Karpas-422 (cell line): ENCODE measurements at regions not wholly inside any gene's neighbourhood (a gene's known extent, or its start where the extent isn't known, plus 50 kb on each side); places are given as distances from the start of the nearest gene placed in this dataset.

ENCODE experiments used
- DNase-seq: peaks from one replicate; pipeline ENCODE4 v3.0.0-alpha.2; 2015
- H2AFZ ChIP-seq: fragments of 200-600 bp; sonication (generic); 2 replicates; pipeline ENCODE4 v1.6.1; 2014; ENCODE audit warnings: antibody characterized with exemption, low read length, mixed read lengths
- H3K27ac ChIP-seq: fragments of 200-600 bp; sonication (generic); 2 replicates; pipeline ENCODE4 v1.5.1; 2014; ENCODE audit warnings: mild to moderate bottlenecking, low read length, moderate library complexity
- H3K27me3 ChIP-seq: fragments of 200-600 bp; sonication (generic); 2 replicates; pipeline ENCODE4 v1.6.1; 2014; ENCODE audit warnings: low read length, mixed read lengths
- H3K36me3 ChIP-seq: fragments of 200-600 bp; sonication (generic); 2 replicates; pipeline ENCODE4 v1.6.1; 2014; ENCODE audit warnings: low read length, mixed read lengths; ENCODE audit not compliant: insufficient read depth
- H3K4me1 ChIP-seq: fragments of 200-600 bp; sonication (generic); 2 replicates; pipeline ENCODE4 v1.6.1; 2014; ENCODE audit warnings: mild to moderate bottlenecking, low read length, mixed read lengths
- H3K4me2 ChIP-seq: fragments of 200-600 bp; sonication (generic); 2 replicates; pipeline ENCODE4 v1.6.1; 2014; ENCODE audit warnings: low read length, low read depth, mild to moderate bottlenecking; ENCODE audit not compliant: poor library complexity, severe bottlenecking
- H3K4me3 ChIP-seq: fragments of 200-600 bp; sonication (generic); 2 replicates; pipeline ENCODE4 v1.5.1; 2014; ENCODE audit warnings: mild to moderate bottlenecking, antibody characterized with exemption, low read length, mixed read lengths
- H3K79me2 ChIP-seq: fragments of 200-600 bp; sonication (generic); 2 replicates; pipeline ENCODE4 v1.6.1; 2014; ENCODE audit warnings: mild to moderate bottlenecking, low read length, mixed read lengths
- H3K9ac ChIP-seq: fragments of 200-600 bp; sonication (generic); 2 replicates; pipeline ENCODE4 v1.6.0; 2014; ENCODE audit warnings: low read length
- H3K9me2 ChIP-seq: fragments of 200-600 bp; sonication (generic), shearing (Covaris generic); replicated peaks from 2 replicates; pipeline ENCODE4 v1.6.0; 2014; ENCODE audit warnings: mild to moderate bottlenecking, low read length, moderate library complexity; ENCODE audit not compliant: insufficient read depth
- H3K9me3 ChIP-seq: fragments of 300-700, 200-600 bp; sonication (generic); 2 replicates; pipeline ENCODE4 v1.6.1; 2014; ENCODE audit warnings: low read length, mixed read lengths
- H4K20me1 ChIP-seq: fragments of 200-600 bp; sonication (generic); 2 replicates; pipeline ENCODE4 v1.6.1; 2014; ENCODE audit warnings: mild to moderate bottlenecking, antibody characterized with exemption, low read length, low read depth; ENCODE audit not compliant: insufficient read depth

GRCh38 chr1:98369463-98369862, 292.1 kb upstream of the SNX7 start:
- H3K9me3 ChIP-seq, result no peaks in the 10 kb centered on the region
- no peaks in the 10 kb centered on the region for H3K4me1 ChIP-seq
- DNase-seq, result no peak
- no peak overlapping the region for H3K4me2 ChIP-seq
- no peaks in the 10 kb centered on the region for H3K27me3 ChIP-seq
- no peaks in the 10 kb centered on the region for H4K20me1 ChIP-seq
- no peak overlapping the region for H3K9ac ChIP-seq
- H3K27ac ChIP-seq, result no peak overlapping the region
- no peak overlapping the region for H3K4me3 ChIP-seq
- no peaks in the 10 kb centered on the region for H3K79me2 ChIP-seq
- no peak overlapping the region for H2AFZ ChIP-seq
- H3K36me3 ChIP-seq, result no peaks in the 10 kb centered on the region
- H3K9me2 ChIP-seq, result no peaks in the 10 kb centered on the region

GRCh38 chr1:98368995-98369394, 292.5 kb upstream of the SNX7 start:
- Histone ChIP-seq H3K79me2 (no peaks in the 10 kb centered on the region), H3K4me3 (no peak overlapping the region), H3K27ac (no peak overlapping the region), H2AFZ (no peak overlapping the region), H3K4me2 (no peak overlapping the region), H3K9me2 (no peaks in the 10 kb centered on the region), H3K9me3 (no peaks in the 10 kb centered on the region), H3K4me1 (no peaks in the 10 kb centered on the region), H3K36me3 (no peaks in the 10 kb centered on the region), H3K27me3 (no peaks in the 10 kb centered on the region), H3K9ac (no peak overlapping the region), H4K20me1 (no peaks in the 10 kb centered on the region)
- no peak for DNase-seq

GRCh38 chr1:98367426-98367825, 294.1 kb upstream of the SNX7 start:
- Histone ChIP-seq H3K27ac (no peak overlapping the region), H3K9me3 (no peaks in the 10 kb centered on the region), H3K4me2 (no peak overlapping the region), H3K27me3 (no peaks in the 10 kb centered on the region), H3K36me3 (no peaks in the 10 kb centered on the region), H3K4me3 (no peak overlapping the region), H3K9ac (no peak overlapping the region), H4K20me1 (no peaks in the 10 kb centered on the region), H3K79me2 (no peaks in the 10 kb centered on the region), H3K4me1 (no peaks in the 10 kb centered on the region), H3K9me2 (no peaks in the 10 kb centered on the region), H2AFZ (no peak overlapping the region)
- DNase-seq, result no peak

- Histone ChIP-seq H3K79me2 (no peaks in the 10 kb centered on the region), H3K27ac (no peak overlapping the region), H4K20me1 (no peaks in the 10 kb centered on the region), H3K4me2 (no peak overlapping the region), H3K9ac (no peak overlapping the region), H3K4me3 (no peak overlapping the region), H3K9me2 (no peaks in the 10 kb centered on the region), H2AFZ (no peak overlapping the region), H3K9me3 (no peaks in the 10 kb centered on the region), H3K4me1 (no peaks in the 10 kb centered on the region), H3K27me3 (no peaks in the 10 kb centered on the region), H3K36me3 (no peaks in the 10 kb centered on the region)
- no peak for DNase-seq
Observed at GRCh38 chr1:98366343-98366742, 295.2 kb upstream of the SNX7 start.

- Histone ChIP-seq H2AFZ (no peak overlapping the region), H3K9ac (no peak overlapping the region), H4K20me1 (no peaks in the 10 kb centered on the region), H3K9me2 (no peaks in the 10 kb centered on the region), H3K9me3 (no peaks in the 10 kb centered on the region), H3K4me3 (no peak overlapping the region), H3K36me3 (no peaks in the 10 kb centered on the region), H3K27ac (no peak overlapping the region), H3K79me2 (no peaks in the 10 kb centered on the region), H3K27me3 (no peaks in the 10 kb centered on the region), H3K4me2 (no peak overlapping the region), H3K4me1 (no peaks in the 10 kb centered on the region)
- DNase-seq, result no peak
Observed at GRCh38 chr1:98364544-98364943, 297.0 kb upstream of the SNX7 start.

- DNase-seq, result no peak
- no peak overlapping the region for H3K4me3 ChIP-seq
- no peaks in the 10 kb centered on the region for H3K36me3 ChIP-seq
- H3K27me3 ChIP-seq, result no peaks in the 10 kb centered on the region
- H3K4me1 ChIP-seq, result no peaks in the 10 kb centered on the region
- H4K20me1 ChIP-seq, result no peaks in the 10 kb centered on the region
- H3K9ac ChIP-seq, result no peak overlapping the region
- H3K9me3 ChIP-seq, result no peaks in the 10 kb centered on the region
- H3K4me2 ChIP-seq, result no peak overlapping the region
- no peaks in the 10 kb centered on the region for H3K9me2 ChIP-seq
- no peaks in the 10 kb centered on the region for H3K79me2 ChIP-seq
- H2AFZ ChIP-seq, result no peak overlapping the region
- no peak overlapping the region for H3K27ac ChIP-seq
Observed at GRCh38 chr1:98360864-98361263, 300.7 kb upstream of the SNX7 start.

DNA sequence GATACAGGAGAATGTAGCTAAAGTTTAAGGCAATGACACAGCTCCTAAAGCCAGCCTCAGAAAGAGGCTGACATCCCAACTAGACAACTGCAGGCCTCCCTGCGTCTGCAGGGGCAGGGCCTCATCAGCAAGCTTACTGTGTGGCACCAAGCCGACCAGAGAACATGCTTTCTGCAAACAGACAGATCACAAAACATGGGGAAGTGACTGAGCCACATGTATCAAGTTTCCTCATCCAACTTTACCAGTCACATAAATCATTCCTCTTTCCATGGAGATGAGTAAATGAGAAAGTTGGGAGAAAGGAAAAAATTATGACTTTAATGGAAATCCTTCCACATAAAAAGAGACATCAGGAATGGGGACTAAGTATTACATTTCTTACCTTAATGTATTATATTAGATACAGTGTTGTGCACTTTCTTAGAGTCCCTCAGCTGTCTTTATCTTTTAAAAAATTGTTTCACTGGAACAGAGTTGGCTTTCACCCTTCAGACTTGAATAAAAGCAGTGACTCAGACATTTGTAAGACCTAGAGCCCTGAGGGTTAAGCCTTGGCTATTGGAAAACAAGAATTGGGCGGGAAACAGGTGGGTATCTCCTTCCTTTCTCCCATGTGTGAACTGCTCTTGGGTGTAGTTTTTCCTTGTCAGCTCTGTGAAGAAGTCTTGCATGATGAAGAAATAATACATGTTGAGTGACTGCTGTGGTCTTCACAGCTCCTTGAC, 305.7 kb upstream of the SNX7 start:
- DNase-seq, result no peak
- Histone ChIP-seq H3K4me2 (no peak overlapping the region), H3K27me3 (no peaks in the 10 kb centered on the region), H3K79me2 (no peaks in the 10 kb centered on the region), H3K4me1 (no peaks in the 10 kb centered on the region), H3K9ac (no peak overlapping the region), H3K4me3 (no peak overlapping the region), H2AFZ (0 out of 2 replicates have a peak overlapping the region, but pooled peaks have one; percentile 49), H3K9me2 (no peaks in the 10 kb centered on the region), H3K27ac (no peak overlapping the region), H3K36me3 (no peaks in the 10 kb centered on the region), H3K9me3 (no peaks in the 10 kb centered on the region), H4K20me1 (no peaks in the 10 kb centered on the region)

DNA sequence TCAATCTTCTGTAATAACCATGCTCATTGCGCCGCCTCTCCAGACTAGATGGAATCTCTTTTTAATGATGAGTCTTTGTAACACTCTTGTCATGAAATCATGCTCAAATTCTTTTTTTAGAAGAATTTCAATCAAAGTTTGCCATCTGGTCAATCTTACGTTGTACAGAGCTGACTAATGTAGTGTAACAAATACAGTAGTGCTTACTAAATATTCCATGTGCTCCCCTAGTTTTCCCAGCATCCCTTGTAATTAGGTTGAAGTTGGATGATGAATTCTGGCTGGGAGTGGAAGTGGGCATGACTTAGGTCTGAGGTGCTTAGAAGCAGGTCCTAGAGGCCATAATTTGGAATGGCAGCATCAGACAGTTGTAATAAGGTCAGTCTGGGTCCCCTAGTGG, 309.1 kb upstream of the SNX7 start:
- Histone ChIP-seq H3K9ac (no peak overlapping the region), H3K4me2 (no peak overlapping the region), H2AFZ (no peak overlapping the region), H3K36me3 (no peaks in the 10 kb centered on the region), H3K27me3 (no peaks in the 10 kb centered on the region), H3K27ac (no peak overlapping the region), H3K9me3 (no peaks in the 10 kb centered on the region), H4K20me1 (no peaks in the 10 kb centered on the region), H3K4me1 (no peaks in the 10 kb centered on the region), H3K9me2 (no peaks in the 10 kb centered on the region), H3K4me3 (no peak overlapping the region), H3K79me2 (no peaks in the 10 kb centered on the region)
- DNase-seq, result no peak
